ENCODE measurements at regions not wholly inside any gene's neighbourhood (a gene's known extent, or its start where the extent isn't known, plus 50 kb on each side); places are given as distances from the start of the nearest gene placed in this dataset.

GRCh38 chr6:92723390-92723931, 695.9 kb downstream of the EPHA7 start:
- CTCF ChIA-PET, result no interaction called here

DNA sequence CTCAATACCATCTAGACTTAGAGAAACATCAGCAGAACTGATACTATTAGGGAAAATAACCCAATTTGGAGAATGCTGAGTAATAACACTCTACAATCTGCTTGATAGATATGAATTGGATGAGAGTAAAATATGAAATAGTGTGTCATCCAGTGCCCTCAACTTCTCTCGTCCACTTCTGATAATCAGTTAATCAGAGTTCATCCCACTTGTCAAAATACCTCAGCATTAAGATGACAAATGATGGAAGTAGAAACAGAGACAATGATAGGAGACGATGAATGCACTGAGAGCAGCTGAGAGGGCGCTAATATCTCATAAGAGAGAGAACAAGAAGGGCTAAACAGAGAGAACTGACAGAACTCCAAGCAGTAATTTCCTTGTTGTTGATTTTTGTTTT, 699.6 kb downstream of the EPHA7 start:
- TF ChIP-seq, protein P1, sequence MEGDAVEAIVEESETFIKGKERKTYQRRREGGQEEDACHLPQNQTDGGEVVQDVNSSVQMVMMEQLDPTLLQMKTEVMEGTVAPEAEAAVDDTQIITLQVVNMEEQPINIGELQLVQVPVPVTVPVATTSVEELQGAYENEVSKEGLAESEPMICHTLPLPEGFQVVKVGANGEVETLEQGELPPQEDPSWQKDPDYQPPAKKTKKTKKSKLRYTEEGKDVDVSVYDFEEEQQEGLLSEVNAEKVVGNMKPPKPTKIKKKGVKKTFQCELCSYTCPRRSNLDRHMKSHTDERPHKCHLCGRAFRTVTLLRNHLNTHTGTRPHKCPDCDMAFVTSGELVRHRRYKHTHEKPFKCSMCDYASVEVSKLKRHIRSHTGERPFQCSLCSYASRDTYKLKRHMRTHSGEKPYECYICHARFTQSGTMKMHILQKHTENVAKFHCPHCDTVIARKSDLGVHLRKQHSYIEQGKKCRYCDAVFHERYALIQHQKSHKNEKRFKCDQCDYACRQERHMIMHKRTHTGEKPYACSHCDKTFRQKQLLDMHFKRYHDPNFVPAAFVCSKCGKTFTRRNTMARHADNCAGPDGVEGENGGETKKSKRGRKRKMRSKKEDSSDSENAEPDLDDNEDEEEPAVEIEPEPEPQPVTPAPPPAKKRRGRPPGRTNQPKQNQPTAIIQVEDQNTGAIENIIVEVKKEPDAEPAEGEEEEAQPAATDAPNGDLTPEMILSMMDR (conservative IDR thresholded peaks at IDR 0.05; ENCODE audit: low read depth), result no peak
- ChIA-PET CTCF (no interaction called here), POLR2A (ENCODE audit: low non-redundant PET) (no interaction called here)
- no peak for DNase-seq (ENCODE audit: low spot score)
- no peak overlapping the region for H3K27ac ChIP-seq

More at GRCh38 chr6:92723390-92723931, 695.9 kb downstream of the EPHA7 start:
- no peak overlapping the region for H3K27ac ChIP-seq
- TF ChIP-seq, protein P1 (conservative IDR thresholded peaks at IDR 0.05; ENCODE audit: low read depth), result no peak
- POLR2A ChIA-PET (ENCODE audit: low non-redundant PET), result no interaction called here
- no peak for DNase-seq (ENCODE audit: low spot score)

DNA sequence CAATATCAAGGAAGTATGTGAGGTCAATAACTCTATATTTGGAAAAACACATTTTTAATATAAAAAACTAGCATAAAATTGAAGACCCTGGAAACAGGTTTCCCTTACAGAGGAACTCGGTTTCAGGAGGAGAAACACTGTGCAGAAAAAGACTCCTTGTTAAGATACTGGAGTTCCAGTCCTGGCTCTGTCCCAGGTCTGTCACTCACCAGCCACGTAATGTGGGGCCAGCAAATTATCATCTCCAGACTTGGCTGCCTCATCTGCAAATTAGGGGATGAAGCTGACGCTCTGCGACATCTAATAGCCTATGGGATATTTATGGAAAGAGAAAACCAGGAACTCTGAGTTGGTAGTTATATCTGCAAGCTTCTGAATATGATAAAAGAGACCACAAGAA, 702.7 kb downstream of the EPHA7 start:
- DNase-seq (ENCODE audit: low spot score), result no peak
- CTCF ChIA-PET, result interaction anchor here (0.6 kb wide), 1 partner anchor 326 kb away, joined by 3 read pairs; no protein-coding TSS in a partner anchor
- POLR2A ChIA-PET (ENCODE audit: low non-redundant PET), result no interaction called here
- TF ChIP-seq, protein P1 (conservative IDR thresholded peaks at IDR 0.05; ENCODE audit: low read depth), result no peak
- no peak overlapping the region for H3K27ac ChIP-seq

DNA sequence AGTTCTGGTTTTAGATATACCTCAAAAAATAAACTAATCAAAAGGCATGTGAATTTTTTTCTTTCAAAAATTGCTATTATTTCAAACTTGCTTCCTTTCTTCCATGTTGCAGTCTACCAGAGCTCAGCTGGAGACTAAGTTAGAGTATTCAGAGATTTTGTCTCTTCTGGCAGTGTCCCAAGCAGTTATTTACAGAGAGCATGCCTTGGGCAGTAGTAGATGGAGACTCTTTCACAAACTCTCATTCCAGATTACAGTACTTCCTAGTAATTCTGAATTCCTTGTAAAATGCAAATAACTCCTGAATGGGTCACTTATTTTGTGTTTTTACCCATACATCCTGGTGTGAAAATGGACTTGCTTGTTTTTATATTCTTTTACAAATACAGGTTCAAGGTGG, 703.4 kb downstream of the EPHA7 start:
- no peak for DNase-seq (ENCODE audit: low spot score)
- ChIA-PET CTCF (no interaction called here), POLR2A (ENCODE audit: low non-redundant PET) (no interaction called here)
- no peak overlapping the region for H3K27ac ChIP-seq
- TF ChIP-seq, protein P1 (conservative IDR thresholded peaks at IDR 0.05; ENCODE audit: low read depth), result no peak

- ChIA-PET CTCF (no interaction called here), POLR2A (ENCODE audit: low non-redundant PET) (no interaction called here)
- no peak for DNase-seq (ENCODE audit: low spot score)
- no peak overlapping the region for H3K27ac ChIP-seq
- TF ChIP-seq, protein P1 (conservative IDR thresholded peaks at IDR 0.05; ENCODE audit: low read depth), result no peak
These were observed 705.0 kb downstream of the EPHA7 start for GRCh38 chr6:92714346-92714745.

DNA sequence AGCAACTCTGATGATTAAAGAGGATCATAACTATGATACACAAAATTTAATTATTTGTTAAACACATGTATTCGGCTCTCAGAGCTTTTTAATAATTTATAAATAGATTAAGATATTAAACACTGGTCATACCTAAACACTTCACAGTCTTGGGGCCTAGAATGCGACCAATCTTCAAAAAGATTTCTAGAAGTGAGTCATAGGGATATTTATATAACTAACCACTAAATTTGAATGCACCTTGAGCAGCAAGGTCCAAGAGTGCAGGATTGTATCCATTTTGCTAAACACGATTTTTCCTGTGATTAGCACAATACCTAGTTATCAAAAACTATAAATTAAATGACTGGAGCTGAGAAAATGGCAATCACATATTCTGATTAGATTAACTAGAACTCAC, 709.3 kb downstream of the EPHA7 start:
- ChIA-PET CTCF (no interaction called here), POLR2A (ENCODE audit: low non-redundant PET) (no interaction called here)
- TF ChIP-seq, protein P1 (conservative IDR thresholded peaks at IDR 0.05; ENCODE audit: low read depth), result no peak
- no peak for DNase-seq (ENCODE audit: low spot score)
- no peak overlapping the region for H3K27ac ChIP-seq

DNA sequence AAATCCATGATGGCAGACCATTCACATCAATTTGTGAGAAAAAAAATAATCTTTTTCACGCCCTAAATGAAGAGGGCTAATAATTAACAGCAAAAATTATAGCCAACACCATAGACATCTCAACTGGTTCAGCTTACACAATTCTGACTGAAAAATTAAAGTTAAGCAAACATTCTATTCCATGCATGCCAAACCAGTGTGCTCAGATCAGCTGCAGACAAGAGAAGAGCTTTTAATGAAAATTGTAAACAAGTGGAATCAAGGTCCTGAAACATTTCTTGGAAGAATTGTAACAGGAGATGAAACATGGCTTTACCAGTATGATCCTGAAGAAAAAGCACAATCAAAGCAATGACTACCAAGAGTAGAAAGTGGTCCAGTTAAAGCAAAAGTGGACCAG, 710.4 kb downstream of the EPHA7 start:
- H3K27ac ChIP-seq, result no peak overlapping the region
- TF ChIP-seq, protein P1 (conservative IDR thresholded peaks at IDR 0.05; ENCODE audit: low read depth), result no peak
- POLR2A ChIA-PET (ENCODE audit: low non-redundant PET), result no interaction called here
- no peak for DNase-seq (ENCODE audit: low spot score)
- CTCF ChIA-PET, result no interaction called here
